Upper lobe of left lung (tissue), 6 donors: ENCODE measurements at regions not wholly inside any gene's neighbourhood (a gene's known extent, or its start where the extent isn't known, plus 50 kb on each side); places are given as distances from the start of the nearest gene placed in this dataset.

Source experiments
- ATAC-seq, 2 donors: fragments of 200-7000 bp; cut with Tn5 transposase; one replicate each; pipeline ENCODE4 v1.9.1; 2022; ENCODE audit warnings: mild to moderate bottlenecking in 2 of 2, moderate library complexity in 2 of 2; ENCODE audit not compliant: low FRiP score in 2 of 2
- DNase-seq, 2 donors: peaks; one replicate each; pipeline ENCODE4 v3.0.0-alpha.2; 2019 to 2020
- H3K27ac ChIP-seq, 4 donors: fragments of 200-600 bp; sonication (generic); one replicate each; pipeline ENCODE4 v1.5.1; 2016 to 2019
- H3K27me3 ChIP-seq, 4 donors: fragments of 200-600 bp; sonication (generic); one replicate each; pipeline ENCODE4 v1.5.1; 2017 to 2019
- H3K36me3 ChIP-seq, 4 donors: fragments of 200-600 bp; sonication (generic); one replicate each; pipeline ENCODE4 v1.5.1; 2016 to 2019
- H3K4me1 ChIP-seq, 4 donors: fragments of 200-600 bp; sonication (generic); one replicate each; pipeline ENCODE4 v1.5.1; 2018 to 2019
- H3K4me3 ChIP-seq, 4 donors: fragments of 200-600 bp; sonication (generic); one replicate each; pipeline ENCODE4 v1.5.1; 2017 to 2019; ENCODE audit warnings: mild to moderate bottlenecking in 2 of 4, moderate library complexity in 1 of 4
- H3K9me3 ChIP-seq, 4 donors: fragments of 200-600 bp; sonication (generic); one replicate each; pipeline ENCODE4 v1.5.1; 2018 to 2019
- CTCF ChIP-seq, 6 experiments: fragments of 450-650 bp in 4 of 6; fragments of 200-600 bp in 2 of 6; sonication (generic) in 2 of 6; IDR thresholded peaks; one replicate each; pipeline ENCODE4 v1.5.1; 2016 to 2019; ENCODE audit warnings: antibody characterized with exemption in 6 of 6
- EP300 ChIP-seq, 4 donors: sonication (generic); formaldehyde crosslinking; IDR thresholded peaks; one replicate each; pipeline ENCODE4 v1.5.1; 2017; ENCODE audit warnings: antibody characterized with exemption in 4 of 4, control low read depth in 2 of 4
- POLR2A ChIP-seq, 4 donors: fragments of 450-650 bp; IDR thresholded peaks; one replicate each; pipeline ENCODE4 v1.5.1; 2016 to 2017; ENCODE audit warnings: antibody characterized with exemption in 4 of 4, mild to moderate bottlenecking in 2 of 4
- POLR2AphosphoS5 ChIP-seq, 2 donors: sonication (generic); formaldehyde crosslinking; IDR thresholded peaks; one replicate each; pipeline ENCODE4 v1.5.1; 2017; ENCODE audit warnings: antibody characterized with exemption in 2 of 2
- WGBS, 2 donors: methylation state at CpG; one replicate each; pipeline ENCODE4 v1.1.5; 2017 to 2018; 5-methylcytosine and 5-hydroxymethylcytosine counted together
- donor health status: DM: no; HTN: no; CAD: no; lungs with moderate emphysema.
- donor health status: DM: no; HTN: yes; CAD: no; lungs with severe emphysema.

DNA sequence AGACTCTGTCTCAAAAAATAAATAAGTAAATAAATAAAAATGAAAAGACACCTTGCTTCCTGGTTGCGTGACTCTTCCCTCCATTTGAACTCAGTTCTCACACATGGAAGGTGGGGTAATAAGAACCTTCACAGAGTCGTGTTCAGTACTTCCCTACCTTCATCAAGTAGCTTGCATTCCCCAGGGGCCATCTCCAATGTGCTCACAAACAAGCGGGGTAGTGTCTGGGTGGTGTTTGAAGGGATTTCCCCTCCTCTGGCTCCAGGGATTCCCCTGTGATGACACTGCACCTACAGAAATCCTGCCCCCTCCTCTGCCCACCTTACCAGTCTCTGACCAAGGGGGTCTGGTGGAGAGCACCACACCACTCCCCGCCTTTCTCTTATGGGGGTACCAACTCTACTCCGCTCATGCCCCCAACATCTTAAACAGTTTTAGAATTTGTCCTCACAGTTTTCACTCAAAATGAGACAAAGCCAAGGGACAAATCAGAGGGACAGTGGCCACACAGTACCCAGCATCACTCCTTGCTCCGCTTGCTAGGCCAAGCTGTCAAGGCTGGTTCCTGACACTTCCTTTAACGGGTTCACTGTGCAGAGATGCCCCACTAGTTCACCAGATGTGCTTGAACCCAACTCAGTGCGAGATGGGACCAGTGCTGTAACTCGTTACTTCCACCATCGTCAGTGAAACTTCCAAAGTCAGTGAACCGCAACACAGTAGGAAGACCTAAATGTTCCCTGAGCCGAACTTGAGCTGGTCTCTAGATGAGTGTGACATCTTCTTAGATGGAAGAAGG is 69.1 kb downstream of the COPRS start:
- no peak for ATAC-seq
- no peak for DNase-seq
- Histone ChIP-seq H3K36me3 (no peaks in the 10 kb centered on the region), H3K9me3 (no peaks in the 10 kb centered on the region), H3K27ac (no peak overlapping the region), H3K4me3 (no peak overlapping the region), H3K4me1 (no peaks in the 10 kb centered on the region), H3K27me3 (no peaks in the 10 kb centered on the region)
- WGBS, 2 donors, result 88 to 93% methylated on average over 12 of the region's 12 CpGs
- TF ChIP-seq POLR2AphosphoS5 (IDR thresholded peaks at IDR 0.05) (no peak), EP300 (IDR thresholded peaks at IDR 0.05) (no peak), POLR2A (IDR thresholded peaks at IDR 0.05) (no peak), CTCF (IDR thresholded peaks at IDR 0.05) (no peak)

DNA sequence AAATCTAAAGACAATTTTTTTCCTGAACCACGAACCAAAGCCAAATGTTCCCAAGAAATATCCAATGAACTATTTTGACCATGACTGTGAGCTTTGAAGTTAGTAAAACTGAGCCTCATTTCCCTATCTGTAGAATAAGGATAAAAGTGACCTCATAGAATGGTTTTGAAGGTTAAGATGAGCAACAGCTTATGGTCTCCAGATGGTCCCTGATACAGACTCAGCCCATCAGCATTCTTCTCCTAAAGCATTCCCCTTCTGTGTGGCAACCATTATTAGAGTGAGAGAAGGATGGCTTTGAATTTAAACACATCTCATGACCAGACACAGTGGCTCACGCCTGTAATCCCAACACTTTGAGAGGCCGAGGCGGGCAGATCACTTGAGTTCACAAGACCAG is 70.1 kb downstream of the COPRS start:
- Histone ChIP-seq H3K36me3 (no peaks in the 10 kb centered on the region), H3K9me3 (no peaks in the 10 kb centered on the region), H3K27me3 (no peaks in the 10 kb centered on the region), H3K27ac (no peak overlapping the region), H3K4me3 (no peak overlapping the region), H3K4me1 (no peaks in the 10 kb centered on the region)
- no peak for DNase-seq
- WGBS, 2 donors, result 91 to 96% methylated on average over 4 of the region's 4 CpGs
- TF ChIP-seq EP300 (IDR thresholded peaks at IDR 0.05) (no peak), POLR2A (IDR thresholded peaks at IDR 0.05) (no peak), CTCF (IDR thresholded peaks at IDR 0.05) (no peak)
- ATAC-seq, result no peak

GRCh38 chr17:31788571-31788946 is 70.5 kb downstream of the COPRS start:
- 71 to 90% methylated on average over 2 to 3 of the region's 3 CpGs for WGBS, 2 donors
- ATAC-seq, result no peak
- H3K27ac ChIP-seq, result no peak overlapping the region

GRCh38 chr17:31787857-31788570 is 71.0 kb downstream of the COPRS start:
- WGBS, 2 donors, result 53 to 57% methylated on average over 7 of the region's 7 CpGs
- peak in 1 of 2 donors; percentile 57 for DNase-seq
- H3K4me3 ChIP-seq, result no peak overlapping the region
- H3K9me3 ChIP-seq, result no peaks in the 10 kb centered on the region
- peak in 1 of 2 donors; percentile 53 for ATAC-seq
- no peaks in the 10 kb centered on the region for H3K27me3 ChIP-seq
- H3K4me1 ChIP-seq, result no peaks in the 10 kb centered on the region
- TF ChIP-seq EP300 (IDR thresholded peaks at IDR 0.05) (no peak), CTCF (IDR thresholded peaks at IDR 0.05) (no peak), POLR2A (IDR thresholded peaks at IDR 0.05) (no peak), POLR2AphosphoS5 (IDR thresholded peaks at IDR 0.05) (no peak)
- no peak overlapping the region for H3K27ac ChIP-seq
- no peaks in the 10 kb centered on the region for H3K36me3 ChIP-seq

More at GRCh38 chr17:31788571-31788946, 70.5 kb downstream of the COPRS start:
- Histone ChIP-seq H3K36me3 (no peaks in the 10 kb centered on the region), H3K4me1 (no peaks in the 10 kb centered on the region), H3K27me3 (no peaks in the 10 kb centered on the region), H3K9me3 (no peaks in the 10 kb centered on the region), H3K4me3 (no peak overlapping the region)
- TF ChIP-seq POLR2AphosphoS5 (IDR thresholded peaks at IDR 0.05), result no peak
- no peak for TF ChIP-seq EP300 (IDR thresholded peaks at IDR 0.05)
- no peak for TF ChIP-seq CTCF (IDR thresholded peaks at IDR 0.05)
- TF ChIP-seq POLR2A (IDR thresholded peaks at IDR 0.05), result no peak
- DNase-seq, result no peak
